Lung (tissue), 11 donors: ENCODE measurements at regions not wholly inside any gene's neighbourhood (a gene's known extent, or its start where the extent isn't known, plus 50 kb on each side); places are given as distances from the start of the nearest gene placed in this dataset.

ENCODE experiments used
- ATAC-seq: fragments of 200-7000 bp; cut with Tn5 transposase; one replicate; pipeline ENCODE4 v1.9.1; 2020; ENCODE audit warnings: moderate number of reproducible peaks; ENCODE audit not compliant: insufficient read depth, low FRiP score
- DNase-seq, 3 donors: peaks; one replicate each; pipeline ENCODE4 v3.0.0-alpha.2; 2013 to 2017
- H3K27ac ChIP-seq, 2 donors: one replicate each; pipeline ENCODE4 v1.5.1; 2013; ENCODE audit warnings: mild to moderate bottlenecking in 2 of 2, moderate library complexity in 2 of 2, control low read depth in 1 of 2, inconsistent platforms in 1 of 2, low read depth in 1 of 2, low read length in 1 of 2
- H3K27me3 ChIP-seq, 3 donors: one replicate each; pipeline ENCODE4 v1.5.1; 2013; ENCODE audit warnings: low read length in 2 of 3; ENCODE audit not compliant: control insufficient read depth in 3 of 3, insufficient read depth in 3 of 3
- H3K36me3 ChIP-seq, 4 donors: one replicate each; pipeline ENCODE4 v1.5.1; 2013; ENCODE audit warnings: low read length in 4 of 4, mild to moderate bottlenecking in 1 of 4, moderate library complexity in 1 of 4; ENCODE audit not compliant: control insufficient read depth in 4 of 4, insufficient read depth in 4 of 4
- H3K4me1 ChIP-seq, 5 donors: one replicate each; pipeline ENCODE4 v1.5.1; 2013; ENCODE audit warnings: low read length in 5 of 5, mild to moderate bottlenecking in 2 of 5, moderate library complexity in 1 of 5; ENCODE audit not compliant: control insufficient read depth in 5 of 5, insufficient read depth in 5 of 5
- H3K4me3 ChIP-seq: one replicate; pipeline ENCODE4 v1.5.1; 2013; ENCODE audit warnings: mild to moderate bottlenecking, control low read depth, moderate library complexity
- H3K9ac ChIP-seq, 2 donors: one replicate each; pipeline ENCODE4 v1.5.1; 2013; ENCODE audit warnings: low read length in 2 of 2, control low read depth in 1 of 2; ENCODE audit not compliant: insufficient read depth in 1 of 2
- H3K9me3 ChIP-seq, 4 donors: one replicate each; pipeline ENCODE4 v1.5.1; 2013; ENCODE audit warnings: low read length in 3 of 4, mild to moderate bottlenecking in 1 of 4, moderate library complexity in 1 of 4; ENCODE audit not compliant: control insufficient read depth in 4 of 4, insufficient read depth in 3 of 4
- WGBS, 2 donors: extraction: QIAGEN DNeasy Blood & Tissue Kit; methylation state at CpG; one replicate each; pipeline ENCODE4 v1.1.7; 2013; 5-methylcytosine and 5-hydroxymethylcytosine counted together
- TF ChIP-seq, protein P1 (sequence below): IDR thresholded peaks from 2 replicates; pipeline ENCODE4 v1.5.1; 2012; ENCODE audit warnings: mild to moderate bottlenecking; ENCODE audit errors: control extremely low read depth, extremely low read depth
- donor health status: control.
- donor health status: control.
- donor health status: Bipolar disorder and iron deficiency.
- donor health status: healthy.
- donor health status: DM: yes; HTN: yes; CAD: no.

DNA sequence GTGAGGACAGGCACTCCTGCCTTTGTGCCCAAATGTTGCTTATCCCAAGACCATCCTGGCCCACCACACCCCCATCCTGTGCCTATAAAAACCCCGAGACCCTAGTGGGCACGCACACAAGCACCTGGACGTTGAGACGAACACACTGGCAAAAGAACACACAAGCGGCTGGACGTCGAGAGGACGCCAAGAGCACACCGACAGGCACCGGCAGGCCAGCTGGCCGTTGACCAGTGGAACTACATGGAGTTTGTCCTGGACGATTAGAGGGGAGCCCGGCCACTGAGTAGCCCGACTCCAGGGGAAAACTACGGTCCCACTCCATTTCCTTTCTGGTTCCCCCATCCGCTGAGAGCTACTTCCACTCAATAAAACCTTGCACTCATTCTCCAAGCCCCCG lies 301.7 kb downstream of the PCDH10 start:
- WGBS, 2 donors: 94% methylated on average over 17 of the region's 17 CpGs
- no peak for ATAC-seq
- H3K27me3 ChIP-seq: no peaks in the 10 kb centered on the region
- no peaks in the 10 kb centered on the region for H3K4me1 ChIP-seq
- no peak for DNase-seq
- TF ChIP-seq, protein P1, sequence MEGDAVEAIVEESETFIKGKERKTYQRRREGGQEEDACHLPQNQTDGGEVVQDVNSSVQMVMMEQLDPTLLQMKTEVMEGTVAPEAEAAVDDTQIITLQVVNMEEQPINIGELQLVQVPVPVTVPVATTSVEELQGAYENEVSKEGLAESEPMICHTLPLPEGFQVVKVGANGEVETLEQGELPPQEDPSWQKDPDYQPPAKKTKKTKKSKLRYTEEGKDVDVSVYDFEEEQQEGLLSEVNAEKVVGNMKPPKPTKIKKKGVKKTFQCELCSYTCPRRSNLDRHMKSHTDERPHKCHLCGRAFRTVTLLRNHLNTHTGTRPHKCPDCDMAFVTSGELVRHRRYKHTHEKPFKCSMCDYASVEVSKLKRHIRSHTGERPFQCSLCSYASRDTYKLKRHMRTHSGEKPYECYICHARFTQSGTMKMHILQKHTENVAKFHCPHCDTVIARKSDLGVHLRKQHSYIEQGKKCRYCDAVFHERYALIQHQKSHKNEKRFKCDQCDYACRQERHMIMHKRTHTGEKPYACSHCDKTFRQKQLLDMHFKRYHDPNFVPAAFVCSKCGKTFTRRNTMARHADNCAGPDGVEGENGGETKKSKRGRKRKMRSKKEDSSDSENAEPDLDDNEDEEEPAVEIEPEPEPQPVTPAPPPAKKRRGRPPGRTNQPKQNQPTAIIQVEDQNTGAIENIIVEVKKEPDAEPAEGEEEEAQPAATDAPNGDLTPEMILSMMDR: no peak
- no peak overlapping the region for H3K27ac ChIP-seq
- H3K4me3 ChIP-seq: no peak overlapping the region
- H3K36me3 ChIP-seq: no peaks in the 10 kb centered on the region
- no peak overlapping the region for H3K9ac ChIP-seq
- no peaks in the 10 kb centered on the region for H3K9me3 ChIP-seq

DNA sequence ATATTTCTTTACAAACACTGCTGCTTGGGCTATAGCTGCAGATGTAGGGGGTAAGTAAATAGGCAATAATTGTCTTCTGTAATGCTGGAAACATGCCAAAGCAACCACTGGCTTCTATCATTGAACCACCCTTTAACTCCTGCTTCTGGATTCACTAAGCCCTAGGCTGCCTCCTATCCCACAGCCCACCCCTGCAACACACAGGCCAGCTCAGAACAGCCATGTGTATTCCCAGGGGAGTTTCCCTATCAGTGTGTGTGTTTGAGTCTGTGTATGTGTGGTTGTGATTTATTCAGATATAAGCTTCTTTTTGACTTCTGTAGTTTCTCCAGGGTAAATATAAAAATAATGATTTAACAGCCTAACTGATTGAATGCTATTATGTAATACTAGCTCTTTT lies 291.3 kb downstream of the PCDH10 start:
- no peaks in the 10 kb centered on the region for H3K9me3 ChIP-seq
- no peaks in the 10 kb centered on the region for H3K27me3 ChIP-seq
- no peak overlapping the region for H3K9ac ChIP-seq
- H3K27ac ChIP-seq: no peak overlapping the region
- TF ChIP-seq, protein P1: no peak
- no peak for ATAC-seq
- no peak overlapping the region for H3K4me3 ChIP-seq
- no peaks in the 10 kb centered on the region for H3K4me1 ChIP-seq
- peak in 2 of 3 donors; percentile 1 to 5 for DNase-seq
- H3K36me3 ChIP-seq: no peaks in the 10 kb centered on the region

DNA sequence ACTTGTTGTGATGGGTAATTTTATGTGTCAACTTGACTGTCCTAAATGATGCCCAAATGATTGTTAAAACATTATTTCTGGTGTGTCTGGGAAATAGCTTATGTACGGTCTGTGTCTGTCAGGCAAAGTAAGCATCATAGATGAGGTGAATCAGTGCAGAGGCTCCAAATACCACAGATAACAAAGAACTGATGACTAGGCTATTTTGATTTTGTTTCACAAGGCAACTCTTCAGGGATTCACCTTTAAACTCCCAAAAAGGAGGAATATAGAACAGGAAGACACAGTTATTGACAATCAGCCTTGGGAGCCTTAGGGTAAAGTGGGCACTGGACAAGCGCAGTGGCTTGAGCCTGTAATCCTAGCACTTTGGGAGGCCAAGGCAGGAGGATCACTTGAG lies 290.7 kb downstream of the PCDH10 start:
- TF ChIP-seq, protein P1: no peak
- no peak for DNase-seq
- Histone ChIP-seq H3K36me3 (no peaks in the 10 kb centered on the region), H3K27ac (no peak overlapping the region), H3K9me3 (no peaks in the 10 kb centered on the region), H3K4me1 (no peaks in the 10 kb centered on the region), H3K27me3 (no peaks in the 10 kb centered on the region), H3K9ac (no peak overlapping the region), H3K4me3 (no peak overlapping the region)
- no peak for ATAC-seq
- WGBS, 2 donors: 92 to 93% methylated on average over 2 of the region's 2 CpGs

DNA sequence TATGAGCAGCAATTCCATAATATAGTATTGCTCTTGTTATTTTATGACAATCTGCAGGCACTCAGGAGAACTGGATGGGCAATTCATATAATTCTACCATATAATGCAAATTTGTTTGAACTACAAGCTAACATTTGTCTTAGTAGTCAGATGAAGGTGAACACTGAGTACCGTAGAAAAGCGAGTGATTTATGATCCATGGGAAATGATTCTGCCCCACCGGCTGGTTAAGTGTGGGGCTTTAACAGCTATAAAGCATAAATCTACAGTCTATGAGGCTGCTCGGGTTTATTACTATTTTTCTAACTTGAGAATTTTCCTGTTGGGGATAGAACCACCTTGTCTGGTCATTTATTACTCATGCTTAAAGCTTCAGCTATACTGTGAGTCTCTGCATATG lies 275.5 kb downstream of the PCDH10 start:
- no peak overlapping the region for H3K27ac ChIP-seq
- no peaks in the 10 kb centered on the region for H3K36me3 ChIP-seq
- no peak overlapping the region for H3K9ac ChIP-seq
- DNase-seq (no peak), ATAC-seq (no peak)
- no peaks in the 10 kb centered on the region for H3K9me3 ChIP-seq
- 46 to 61% methylated on average over 4 of the region's 4 CpGs for WGBS, 2 donors
- H3K4me1 ChIP-seq: no peaks in the 10 kb centered on the region
- no peaks in the 10 kb centered on the region for H3K27me3 ChIP-seq
- TF ChIP-seq, protein P1: no peak
- H3K4me3 ChIP-seq: no peak overlapping the region
